ENCODE measurements at regions not wholly inside any gene's neighbourhood (a gene's known extent, or its start where the extent isn't known, plus 50 kb on each side); places are given as distances from the start of the nearest gene placed in this dataset.

GRCh38 chr3:118480101-118480860, 554.4 kb downstream of the IGSF11 start:
- Histone ChIP-seq H3K4me3 (no peak overlapping the region), H3K27ac (no peak overlapping the region), H3K4me1 (no peaks in the 10 kb centered on the region), H3K9me3 (replicated peaks) (no peaks in the 10 kb centered on the region), H3K27me3 (no peaks in the 10 kb centered on the region; the same call in 1 of the 2 replicates), H3K36me3 (no peaks in the 10 kb centered on the region)
- DNase-seq: no peak

- no peaks in the 10 kb centered on the region for H3K9me3 ChIP-seq (replicated peaks)
- H3K4me1 ChIP-seq: no peaks in the 10 kb centered on the region
- DNase-seq: no peak
- H3K27ac ChIP-seq: no peak overlapping the region
- H3K36me3 ChIP-seq: no peaks in the 10 kb centered on the region
- no peak overlapping the region for H3K4me3 ChIP-seq
- H3K27me3 ChIP-seq: no peaks in the 10 kb centered on the region
Measured at GRCh38 chr3:118485693-118486092, 549.0 kb downstream of the IGSF11 start.

GRCh38 chr3:118487734-118488133, 546.9 kb downstream of the IGSF11 start:
- Histone ChIP-seq H3K27me3 (no peaks in the 10 kb centered on the region), H3K9me3 (replicated peaks) (no peaks in the 10 kb centered on the region), H3K36me3 (no peaks in the 10 kb centered on the region), H3K27ac (no peak overlapping the region), H3K4me3 (no peak overlapping the region), H3K4me1 (no peaks in the 10 kb centered on the region)
- no peak for DNase-seq

- no peak overlapping the region for H3K4me3 ChIP-seq
- no peak overlapping the region for H3K27ac ChIP-seq
- no peaks in the 10 kb centered on the region for H3K4me1 ChIP-seq
- no peaks in the 10 kb centered on the region for H3K36me3 ChIP-seq
- no peaks in the 10 kb centered on the region for H3K27me3 ChIP-seq
- no peak for DNase-seq
- H3K9me3 ChIP-seq (replicated peaks): no peaks in the 10 kb centered on the region
Measured at GRCh38 chr3:118488732-118489131, 545.9 kb downstream of the IGSF11 start.

GRCh38 chr3:118495206-118495605, 539.4 kb downstream of the IGSF11 start:
- Histone ChIP-seq H3K27ac (no peak overlapping the region), H3K4me3 (no peak overlapping the region), H3K9me3 (replicated peaks) (no peaks in the 10 kb centered on the region; the same call in 1 of the 2 replicates), H3K27me3 (0 out of 2 replicates have a peak, but pooled peaks cover 5% of the 10 kb centered on the region), H3K36me3 (no peaks in the 10 kb centered on the region), H3K4me1 (no peaks in the 10 kb centered on the region)
- DNase-seq: no peak

GRCh38 chr3:118497274-118497673, 537.4 kb downstream of the IGSF11 start:
- Histone ChIP-seq H3K4me3 (no peak overlapping the region), H3K36me3 (no peaks in the 10 kb centered on the region), H3K27ac (no peak overlapping the region), H3K27me3 (0 out of 2 replicates have a peak, but pooled peaks cover 5% of the 10 kb centered on the region), H3K4me1 (no peaks in the 10 kb centered on the region), H3K9me3 (replicated peaks) (no peaks in the 10 kb centered on the region; the same call in 1 of the 2 replicates)
- no peak for DNase-seq

- Histone ChIP-seq H3K4me1 (no peaks in the 10 kb centered on the region; the same call in 1 of the 2 replicates), H3K9me3 (replicated peaks) (no peaks in the 10 kb centered on the region; the same call in 1 of the 2 replicates), H3K27ac (no peak overlapping the region), H3K36me3 (no peaks in the 10 kb centered on the region), H3K27me3 (0 out of 2 replicates have a peak, but pooled peaks cover 5% of the 10 kb centered on the region), H3K4me3 (no peak overlapping the region)
- DNase-seq: peak; percentile 4 to 29
Measured at GRCh38 chr3:118501152-118501551, 533.5 kb downstream of the IGSF11 start.

GRCh38 chr3:118504906-118505305, 529.7 kb downstream of the IGSF11 start:
- H3K4me1 ChIP-seq: no peaks in the 10 kb centered on the region; the same call in 1 of the 2 replicates

GRCh38 chr3:118505784-118506183, 528.9 kb downstream of the IGSF11 start:
- Histone ChIP-seq H3K4me1 (no peaks in the 10 kb centered on the region; the same call in 1 of the 2 replicates), H3K27ac (no peak overlapping the region), H3K4me3 (no peak overlapping the region), H3K36me3 (no peaks in the 10 kb centered on the region), H3K27me3 (no peaks in the 10 kb centered on the region), H3K9me3 (replicated peaks) (no peaks in the 10 kb centered on the region)
- DNase-seq: no peak

More at GRCh38 chr3:118504906-118505305, 529.7 kb downstream of the IGSF11 start:
- Histone ChIP-seq H3K4me3 (no peak overlapping the region), H3K9me3 (replicated peaks) (no peaks in the 10 kb centered on the region), H3K27me3 (no peaks in the 10 kb centered on the region), H3K36me3 (no peaks in the 10 kb centered on the region), H3K27ac (no peak overlapping the region)
- no peak for DNase-seq

GRCh38 chr3:118511402-118511801, 523.2 kb downstream of the IGSF11 start:
- no peak for DNase-seq
- H3K27ac ChIP-seq: no peak overlapping the region
- no peaks in the 10 kb centered on the region for H3K9me3 ChIP-seq (replicated peaks)
- no peaks in the 10 kb centered on the region for H3K4me1 ChIP-seq
- H3K36me3 ChIP-seq: no peaks in the 10 kb centered on the region
- no peak overlapping the region for H3K4me3 ChIP-seq
- no peaks in the 10 kb centered on the region for H3K27me3 ChIP-seq

GRCh38 chr3:118512301-118512700, 522.3 kb downstream of the IGSF11 start:
- Histone ChIP-seq H3K9me3 (replicated peaks) (no peaks in the 10 kb centered on the region), H3K27me3 (no peaks in the 10 kb centered on the region), H3K27ac (no peak overlapping the region), H3K4me1 (no peaks in the 10 kb centered on the region), H3K4me3 (no peak overlapping the region), H3K36me3 (no peaks in the 10 kb centered on the region)
- no peak for DNase-seq

GRCh38 chr3:118525077-118525476, 509.6 kb downstream of the IGSF11 start:
- no peak for DNase-seq
- Histone ChIP-seq H3K4me1 (no peaks in the 10 kb centered on the region), H3K9me3 (replicated peaks) (no peaks in the 10 kb centered on the region), H3K36me3 (no peaks in the 10 kb centered on the region), H3K27ac (no peak overlapping the region), H3K4me3 (no peak overlapping the region), H3K27me3 (no peaks in the 10 kb centered on the region)

GRCh38 chr3:118526758-118527513, 507.7 kb downstream of the IGSF11 start:
- no peaks in the 10 kb centered on the region for H3K9me3 ChIP-seq (replicated peaks)
- DNase-seq: no peak
- H3K36me3 ChIP-seq: no peaks in the 10 kb centered on the region
- H3K4me3 ChIP-seq: no peak overlapping the region
- H3K4me1 ChIP-seq: no peaks in the 10 kb centered on the region
- no peaks in the 10 kb centered on the region for H3K27me3 ChIP-seq
- H3K27ac ChIP-seq: no peak overlapping the region

GRCh38 chr3:118527514-118528044, 507.1 kb downstream of the IGSF11 start:
- no peaks in the 10 kb centered on the region for H3K9me3 ChIP-seq (replicated peaks)
- H3K4me3 ChIP-seq: no peak overlapping the region
- H3K4me1 ChIP-seq: no peaks in the 10 kb centered on the region
- no peaks in the 10 kb centered on the region for H3K27me3 ChIP-seq
- no peaks in the 10 kb centered on the region for H3K36me3 ChIP-seq
- DNase-seq: no peak
- no peak overlapping the region for H3K27ac ChIP-seq

- DNase-seq: no peak
- Histone ChIP-seq H3K4me1 (no peaks in the 10 kb centered on the region), H3K27ac (no peak overlapping the region), H3K36me3 (no peaks in the 10 kb centered on the region), H3K9me3 (replicated peaks) (no peaks in the 10 kb centered on the region), H3K27me3 (no peaks in the 10 kb centered on the region), H3K4me3 (no peak overlapping the region)
Measured at GRCh38 chr3:118529554-118529953, 505.1 kb downstream of the IGSF11 start.
